H1 (cell line): ENCODE measurements at regions not wholly inside any gene's neighbourhood (a gene's known extent, or its start where the extent isn't known, plus 50 kb on each side); places are given as distances from the start of the nearest gene placed in this dataset.

Experiments used
- TF ChIP-seq, protein P1 (sequence below), 3 experiments: IDR thresholded peaks; 1 replicate in 2 of 3; 2 replicates in 1 of 3; pipeline versions ENCODE4 v1.5.1 to v1.6.1; 2011; ENCODE audit warnings: low read length in 3 of 3, mild to moderate bottlenecking in 3 of 3, inconsistent platforms in 2 of 3, low read depth in 1 of 3, moderate library complexity in 1 of 3; ENCODE audit not compliant: insufficient read depth in 1 of 3; ENCODE audit errors: control extremely low read depth in 1 of 3
- TF ChIP-seq, protein P2 (sequence below): IDR thresholded peaks from 2 replicates; pipeline ENCODE4 v1.6.1; 2012; ENCODE audit warnings: inconsistent platforms

DNA sequence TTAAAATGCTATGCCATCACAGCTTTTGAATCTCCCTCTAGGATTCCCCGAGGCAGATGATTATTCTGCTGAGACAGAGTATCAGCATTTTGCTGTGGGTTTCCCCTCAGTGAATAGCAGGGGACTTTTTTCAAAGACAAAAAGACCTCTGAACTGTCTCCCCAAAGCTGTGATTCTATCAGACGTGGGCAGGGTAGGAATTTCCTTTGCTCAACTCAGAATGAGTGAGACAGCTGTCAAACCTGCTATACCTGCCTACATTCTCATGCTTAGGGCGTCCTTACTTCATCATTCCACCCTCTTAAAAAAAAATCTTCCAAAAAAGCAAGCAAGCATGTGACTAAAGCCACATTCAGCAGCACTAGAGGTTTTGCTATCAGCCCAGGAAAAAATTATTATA is 147.6 kb upstream of the FAM83B start (continued):
- TF ChIP-seq, protein P1, sequence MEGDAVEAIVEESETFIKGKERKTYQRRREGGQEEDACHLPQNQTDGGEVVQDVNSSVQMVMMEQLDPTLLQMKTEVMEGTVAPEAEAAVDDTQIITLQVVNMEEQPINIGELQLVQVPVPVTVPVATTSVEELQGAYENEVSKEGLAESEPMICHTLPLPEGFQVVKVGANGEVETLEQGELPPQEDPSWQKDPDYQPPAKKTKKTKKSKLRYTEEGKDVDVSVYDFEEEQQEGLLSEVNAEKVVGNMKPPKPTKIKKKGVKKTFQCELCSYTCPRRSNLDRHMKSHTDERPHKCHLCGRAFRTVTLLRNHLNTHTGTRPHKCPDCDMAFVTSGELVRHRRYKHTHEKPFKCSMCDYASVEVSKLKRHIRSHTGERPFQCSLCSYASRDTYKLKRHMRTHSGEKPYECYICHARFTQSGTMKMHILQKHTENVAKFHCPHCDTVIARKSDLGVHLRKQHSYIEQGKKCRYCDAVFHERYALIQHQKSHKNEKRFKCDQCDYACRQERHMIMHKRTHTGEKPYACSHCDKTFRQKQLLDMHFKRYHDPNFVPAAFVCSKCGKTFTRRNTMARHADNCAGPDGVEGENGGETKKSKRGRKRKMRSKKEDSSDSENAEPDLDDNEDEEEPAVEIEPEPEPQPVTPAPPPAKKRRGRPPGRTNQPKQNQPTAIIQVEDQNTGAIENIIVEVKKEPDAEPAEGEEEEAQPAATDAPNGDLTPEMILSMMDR (IDR thresholded peaks at IDR 0.05; ENCODE audit: control extremely low read depth in 1 of 3, insufficient read depth in 1 of 3, low read depth in 1 of 3, low read length in 3 of 3): no peak
- TF ChIP-seq, protein P2, sequence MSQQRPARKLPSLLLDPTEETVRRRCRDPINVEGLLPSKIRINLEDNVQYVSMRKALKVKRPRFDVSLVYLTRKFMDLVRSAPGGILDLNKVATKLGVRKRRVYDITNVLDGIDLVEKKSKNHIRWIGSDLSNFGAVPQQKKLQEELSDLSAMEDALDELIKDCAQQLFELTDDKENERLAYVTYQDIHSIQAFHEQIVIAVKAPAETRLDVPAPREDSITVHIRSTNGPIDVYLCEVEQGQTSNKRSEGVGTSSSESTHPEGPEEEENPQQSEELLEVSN: no peak
